Vagina (tissue), 2 donors: ENCODE measurements at regions not wholly inside any gene's neighbourhood (a gene's known extent, or its start where the extent isn't known, plus 50 kb on each side); places are given as distances from the start of the nearest gene placed in this dataset.

ENCODE experiments used
- CTCF ChIP-seq, 3 experiments: fragments of 450-650 bp in 2 of 3; fragments of 200-600 bp in 1 of 3; sonication (generic) in 1 of 3; IDR thresholded peaks; one replicate each; pipeline ENCODE4 v1.5.1; 2017 to 2019; ENCODE audit warnings: antibody characterized with exemption in 3 of 3, mild to moderate bottlenecking in 2 of 3, moderate library complexity in 2 of 3
- POLR2A ChIP-seq, 2 donors: fragments of 450-650 bp; IDR thresholded peaks; one replicate each; pipeline ENCODE4 v1.6.1; 2017; ENCODE audit warnings: antibody characterized with exemption in 2 of 2, mild to moderate bottlenecking in 2 of 2, moderate library complexity in 2 of 2
- POLR2AphosphoS5 ChIP-seq, 2 donors: sonication (generic); formaldehyde crosslinking; IDR thresholded peaks; one replicate each; pipeline ENCODE4 v1.9.0; 2017; ENCODE audit warnings: antibody characterized with exemption in 2 of 2, mild to moderate bottlenecking in 2 of 2, low read depth in 1 of 2; ENCODE audit not compliant: insufficient read depth in 1 of 2

- no peak for TF ChIP-seq CTCF (IDR thresholded peaks at IDR 0.05)
- TF ChIP-seq POLR2A (IDR thresholded peaks at IDR 0.05) = no peak
- no peak for TF ChIP-seq POLR2AphosphoS5 (IDR thresholded peaks at IDR 0.05; ENCODE audit: insufficient read depth in 1 of 2, low read depth in 1 of 2)
These were observed 171.0 kb downstream of the ZC3H11B start for GRCh38 chr1:219441884-219442283.
